HCT116 (cell line): ENCODE measurements at regions not wholly inside any gene's neighbourhood (a gene's known extent, or its start where the extent isn't known, plus 50 kb on each side); places are given as distances from the start of the nearest gene placed in this dataset.

Source experiments
- ATAC-seq: fragments of 200-7000 bp; cut with Tn5 transposase; 2 replicates; pipeline ENCODE4 v1.9.1; 2020; ENCODE audit warnings: mild to moderate bottlenecking, moderate library complexity
- BruUV-seq: library from RNA; stranded (reverse); fragments of 400-500 nt; replicated peaks from 2 replicates; lab custom pipeline; 2021; lab: Mats Ljungman, UMichigan
- CTCF ChIA-PET: fragments of 300-600 bp; sonication (Branson Sonifier 250); formaldehyde crosslinking; loops from one replicate; lab custom pipeline; 2021; ENCODE audit warnings: antibody characterized with exemption; lab: Charles Lee
- POLR2A ChIA-PET: fragments of 300-600, 350-600 bp; sonication (Branson Sonifier 250); formaldehyde crosslinking; loops from one replicate; lab custom pipeline; 2021; ENCODE audit warnings: antibody characterized with exemption; lab: Charles Lee
- RAD21 ChIA-PET, 2 experiments: fragments of 300-600 bp; sonication (Branson Sonifier 250); formaldehyde crosslinking; loops; one replicate each; lab custom pipeline; 2023; ENCODE audit warnings: low total read pairs in 2 of 2; ENCODE audit not compliant: uncharacterized antibody in 2 of 2, unreplicated experiment in 2 of 2, low non-redundant PET in 1 of 2; lab: Charles Lee
- DNase-seq: peaks from one replicate; pipeline ENCODE4 v3.0.0-alpha.2; 2010; ENCODE audit warnings: low read depth, low spot score
- H2AFZ ChIP-seq: fragments of 200-600 bp; shearing (Covaris generic), sonication (generic); 2 replicates; pipeline ENCODE4 v1.6.1; 2017; ENCODE audit warnings: low read depth, mixed run types, mixed read lengths, antibody characterized with exemption, low read length; ENCODE audit not compliant: poor library complexity, severe bottlenecking
- H3K27ac ChIP-seq: 2 replicates; pipeline ENCODE4 v1.5.1; 2012; ENCODE audit warnings: low read depth, low read length
- H3K27me3 ChIP-seq: fragments of 200-600 bp; sonication (generic); 2 replicates; pipeline ENCODE4 v1.6.1; 2016; ENCODE audit warnings: mixed run types, low read length, mixed read lengths; ENCODE audit not compliant: insufficient read depth
- H3K36me3 ChIP-seq, 2 experiments: fragments of 200-500 bp in 1 of 2; fragments of 200-600 bp in 1 of 2; sonication (Bioruptor generic) in 1 of 2; sonication (generic) in 1 of 2; 2 replicates each; pipeline versions ENCODE4 v1.5.1 to v1.6.1; 2014 to 2016; ENCODE audit warnings: low read length in 2 of 2, inconsistent platforms in 1 of 2, mixed read lengths in 1 of 2, mixed run types in 1 of 2; ENCODE audit not compliant: insufficient read depth in 2 of 2, control insufficient read depth in 1 of 2
- H3K4me1 ChIP-seq, 2 experiments: fragments of 200-600 bp in 1 of 2; sonication (generic) in 1 of 2; 2 replicates each; pipeline versions ENCODE4 v1.5.1 to v1.6.1; 2012 to 2017; ENCODE audit warnings: low read length in 2 of 2, inconsistent platforms in 1 of 2, mild to moderate bottlenecking in 1 of 2, mixed read lengths in 1 of 2, mixed run types in 1 of 2, moderate library complexity in 1 of 2; ENCODE audit not compliant: insufficient read depth in 2 of 2, control insufficient read depth in 1 of 2
- H3K4me2 ChIP-seq: fragments of 200-600 bp; sonication (generic); 2 replicates; pipeline ENCODE4 v1.6.1; 2017; ENCODE audit warnings: mixed run types, low read length, mixed read lengths
- H3K4me3 ChIP-seq, 2 experiments: fragments of 200-600 bp in 1 of 2; sonication (generic) in 1 of 2; replicated peaks in 1 of 2; 2 replicates each; pipeline ENCODE4 v1.5.1; 2011 to 2016; ENCODE audit warnings: low read length in 2 of 2, control low read depth in 1 of 2, low read depth in 1 of 2, mild to moderate bottlenecking in 1 of 2, mixed read lengths in 1 of 2, mixed run types in 1 of 2
- H3K79me2 ChIP-seq: fragments of 200-600 bp; sonication (generic); 2 replicates; pipeline ENCODE4 v1.6.1; 2017; ENCODE audit warnings: mild to moderate bottlenecking, mixed run types, low read length, moderate library complexity, mixed read lengths; ENCODE audit not compliant: insufficient read depth
- H3K9ac ChIP-seq: fragments of 200-600 bp; sonication (generic); 2 replicates; pipeline ENCODE4 v1.6.1; 2016; ENCODE audit warnings: low read length, mixed read lengths
- H3K9me2 ChIP-seq: fragments of 200-600 bp; sonication (generic), shearing (Covaris generic); 2 replicates; pipeline ENCODE4 v1.6.1; 2017; ENCODE audit warnings: mixed run types, mild to moderate bottlenecking, moderate library complexity; ENCODE audit not compliant: insufficient read depth
- H3K9me3 ChIP-seq, 2 experiments: fragments of 200-500 bp in 1 of 2; fragments of 200-600 bp in 1 of 2; sonication (Bioruptor generic) in 1 of 2; sonication (generic) in 1 of 2; 2 replicates each; pipeline ENCODE4 v1.6.1; 2014 to 2017; ENCODE audit warnings: low read length in 2 of 2, mixed read lengths in 2 of 2, inconsistent platforms in 1 of 2, low read depth in 1 of 2, mild to moderate bottlenecking in 1 of 2, mixed run types in 1 of 2, moderate library complexity in 1 of 2; ENCODE audit not compliant: control insufficient read depth in 1 of 2, insufficient read depth in 1 of 2
- H4K20me1 ChIP-seq: fragments of 200-600 bp; sonication (generic), shearing (Covaris generic); 2 replicates; pipeline ENCODE4 v1.6.1; 2017; ENCODE audit warnings: mixed run types, mild to moderate bottlenecking, moderate library complexity; ENCODE audit not compliant: insufficient read depth
- CEBPB ChIP-seq: IDR thresholded peaks from 2 replicates; pipeline ENCODE4 v1.6.1; 2012; ENCODE audit warnings: low read depth
- ELF1 ChIP-seq: IDR thresholded peaks from 2 replicates; pipeline ENCODE4 v1.6.1; 2012; ENCODE audit warnings: low read depth, borderline replicate concordance
- EZH2 ChIP-seq: fragments of 200-600 bp; sonication (generic); IDR thresholded peaks from 2 replicates; pipeline ENCODE4 v1.6.1; 2017; ENCODE audit warnings: antibody characterized with exemption, mixed run types
- FOSL1 ChIP-seq: IDR thresholded peaks from 2 replicates; pipeline ENCODE4 v1.6.1; 2012; ENCODE audit warnings: low read depth
- MAX ChIP-seq: IDR thresholded peaks from 2 replicates; pipeline ENCODE4 v1.6.1; 2012
- POLR2AphosphoS5 ChIP-seq: IDR thresholded peaks from 2 replicates; pipeline ENCODE4 v1.6.1; 2011; ENCODE audit warnings: mild to moderate bottlenecking, low read depth, low read length, moderate library complexity
- RAD21 ChIP-seq: IDR thresholded peaks from 2 replicates; pipeline ENCODE4 v1.6.1; 2012; ENCODE audit warnings: low read depth, mild to moderate bottlenecking
- TCF7L2 ChIP-seq: IDR thresholded peaks from 2 replicates; pipeline ENCODE4 v1.7.0; 2011; ENCODE audit warnings: borderline replicate concordance, inconsistent platforms; ENCODE audit not compliant: insufficient read depth, insufficient read length; ENCODE audit errors: extremely low read depth
- YY1 ChIP-seq: IDR thresholded peaks from 2 replicates; pipeline ENCODE4 v1.6.1; 2011; ENCODE audit warnings: low read length, low read depth, moderate library complexity, mild to moderate bottlenecking; ENCODE audit not compliant: insufficient replicate concordance; ENCODE audit errors: extremely low read depth
- ZFX ChIP-seq: fragments of 450-650 bp; IDR thresholded peaks from 2 replicates; pipeline ENCODE4 v1.6.1; 2017
- ZNF274 ChIP-seq: fragments of 200-500 bp; sonication (Bioruptor generic); IDR thresholded peaks from 2 replicates; pipeline ENCODE4 v1.6.1; 2014; ENCODE audit warnings: mild to moderate bottlenecking, low read depth, low read length, inconsistent platforms
- intact Hi-C: fragments of 100-400 bp; cut with micrococcal nuclease; formaldehyde crosslinking; loops from 2 replicates; pipeline ENCODE4 v1.10.0; 2022

GRCh38 chr11:42976636-42977217, 335.1 kb upstream of the API5 start:
- ChIA-PET RAD21 (no interaction called here), POLR2A (no interaction called here), CTCF (no interaction called here)
- no peak for ATAC-seq
- H3K9ac ChIP-seq: no peak overlapping the region
- H2AFZ ChIP-seq: no peak overlapping the region
- H3K27me3 ChIP-seq: no peaks in the 10 kb centered on the region
- H3K4me1 ChIP-seq: no peaks in the 10 kb centered on the region
- no peak overlapping the region for H3K4me3 ChIP-seq
- TF ChIP-seq CEBPB: no peak
- no peak for TF ChIP-seq EZH2
- no peaks in the 10 kb centered on the region for H3K79me2 ChIP-seq
- H3K9me2 ChIP-seq: no peaks in the 10 kb centered on the region
- DNase-seq: no peak
- no peaks in the 10 kb centered on the region for H3K36me3 ChIP-seq
- no peak overlapping the region for H3K4me2 ChIP-seq
- no peak overlapping the region for H3K27ac ChIP-seq
- BruUV-seq: no TSS peak
- H4K20me1 ChIP-seq: no peaks in the 10 kb centered on the region
- intact Hi-C loops: no loop called here
- peaks cover 0 to 13% of the 10 kb centered on the region in 2 experiments; a peak in 2 of 4 replicates for H3K9me3 ChIP-seq

DNA sequence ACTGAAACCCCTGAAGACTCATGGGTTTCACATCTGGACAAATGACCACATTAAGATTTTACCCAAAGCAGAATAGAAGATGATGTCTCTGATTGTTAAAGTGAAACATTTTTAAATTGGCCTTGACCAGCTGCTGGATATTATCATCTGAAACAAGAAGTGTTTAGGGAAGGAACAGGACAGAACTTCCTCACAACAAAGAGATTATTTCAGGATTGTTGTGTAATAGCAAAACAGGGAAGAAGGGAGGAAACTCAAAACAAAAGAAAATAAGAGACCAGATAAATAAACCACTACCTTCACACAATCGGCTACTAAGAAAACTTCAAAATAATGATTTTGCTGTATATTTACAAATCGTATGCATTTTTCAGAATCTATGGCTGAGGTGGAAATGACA, 319.2 kb upstream of the API5 start:
- ATAC-seq: no peak
- H3K4me1 ChIP-seq: no peaks in the 10 kb centered on the region
- no peak overlapping the region for H3K4me3 ChIP-seq
- H3K4me2 ChIP-seq: no peak overlapping the region
- no peaks in the 10 kb centered on the region for H4K20me1 ChIP-seq
- no peaks in the 10 kb centered on the region for H3K36me3 ChIP-seq
- TF ChIP-seq YY1 (no peak), FOSL1 (no peak), MAX (no peak), POLR2AphosphoS5 (no peak), RAD21 (no peak), CEBPB (no peak), ELF1 (no peak), ZFX (no peak), TCF7L2 (no peak), ZNF274 (no peak)
- H3K27me3 ChIP-seq: no peaks in the 10 kb centered on the region
- no peak overlapping the region for H2AFZ ChIP-seq
- CTCF ChIA-PET: no interaction called here
- H3K27ac ChIP-seq: no peak overlapping the region
- no peak for DNase-seq
- H3K9me2 ChIP-seq: no peaks in the 10 kb centered on the region
- peaks cover 0 to 4% of the 10 kb centered on the region in 2 experiments; a peak in 1 of 4 replicates for H3K9me3 ChIP-seq
- POLR2A ChIA-PET: no interaction called here
- RAD21 ChIA-PET: no interaction called here
- no peaks in the 10 kb centered on the region for H3K79me2 ChIP-seq
- H3K9ac ChIP-seq: no peak overlapping the region
- BruUV-seq: no TSS peak
- intact Hi-C loops: no loop called here
